A673 (cell line): ENCODE measurements at regions not wholly inside any gene's neighbourhood (a gene's known extent, or its start where the extent isn't known, plus 50 kb on each side); places are given as distances from the start of the nearest gene placed in this dataset.

Experiments used
- CTCF ChIP-seq: fragments of 300-800, 200-600 bp; sonication (generic); conservative IDR thresholded peaks from 2 replicates; pipeline ENCODE4 v1.5.1; 2017; ENCODE audit warnings: low read depth, mild to moderate bottlenecking, antibody characterized with exemption, low read length, moderate library complexity, mixed read lengths
- EZH2 ChIP-seq: fragments of 200-600 bp; sonication (generic); IDR thresholded peaks from 2 replicates; pipeline ENCODE4 v1.6.1; 2017; ENCODE audit warnings: borderline replicate concordance, low read depth, mild to moderate bottlenecking, mixed read lengths, antibody characterized with exemption, low read length; ENCODE audit not compliant: poor library complexity, severe bottlenecking

- TF ChIP-seq CTCF (no peak), EZH2 (no peak)
Measured at GRCh38 chr18:59802031-59802430, 97.8 kb upstream of the PMAIP1 start.
